B cell (primary cell): ENCODE measurements at regions not wholly inside any gene's neighbourhood (a gene's known extent, or its start where the extent isn't known, plus 50 kb on each side); places are given as distances from the start of the nearest gene placed in this dataset.

Experiments
- ATAC-seq: fragments of 200-7000 bp; cut with Tn5 transposase; one replicate; pipeline ENCODE4 v1.10.0; 2021; ENCODE audit warnings: low read depth, mild to moderate bottlenecking, moderate number of reproducible peaks, moderate library complexity
- CTCF ChIA-PET: fragments of 350-600 bp; sonication (Branson Sonifier 250); formaldehyde crosslinking; loops from one replicate; lab custom pipeline; 2021; ENCODE audit warnings: antibody characterized with exemption, inconsistent platforms; lab: Charles Lee
- POLR2A ChIA-PET: fragments of 350-600 bp; sonication (Branson Sonifier 250); formaldehyde crosslinking; loops from one replicate; lab custom pipeline; 2021; ENCODE audit warnings: antibody characterized with exemption; lab: Charles Lee
- DNase-seq: peaks from one replicate; pipeline ENCODE4 v3.0.0; 2013
- H2AFZ ChIP-seq: 2 replicates; pipeline ENCODE4 v1.6.1; 2012; ENCODE audit warnings: mild to moderate bottlenecking, low read depth, low read length; ENCODE audit not compliant: insufficient read depth, poor library complexity, severe bottlenecking
- H3K27ac ChIP-seq, 2 donors: 1 replicate in 1 of 2; 2 replicates in 1 of 2; pipeline ENCODE4 v1.5.1; 2012 to 2013; ENCODE audit warnings: low read length in 2 of 2, mild to moderate bottlenecking in 2 of 2, moderate library complexity in 1 of 2
- H3K27me3 ChIP-seq, 4 experiments: fragments of 200-600 bp in 1 of 4; sonication (generic) in 1 of 4; replicated peaks in 1 of 4; 1 replicate in 2 of 4; 2 replicates in 2 of 4; pipeline versions ENCODE4 v1.6.1 to v1.7.0; 2013 to 2016; ENCODE audit warnings: low read length in 3 of 4, mild to moderate bottlenecking in 2 of 4, mixed read lengths in 1 of 4, moderate library complexity in 1 of 4; ENCODE audit not compliant: insufficient read depth in 4 of 4, control insufficient read depth in 3 of 4; ENCODE audit errors: control extremely low read depth in 1 of 4
- H3K36me3 ChIP-seq, 2 experiments: replicated peaks in 1 of 2; 1 replicate in 1 of 2; 2 replicates in 1 of 2; pipeline versions ENCODE4 v1.6.1 to v1.7.1; 2013; ENCODE audit warnings: low read length in 1 of 2; ENCODE audit not compliant: insufficient read depth in 2 of 2, control insufficient read depth in 1 of 2; ENCODE audit errors: control extremely low read depth in 1 of 2, extremely low read depth in 1 of 2
- H3K4me1 ChIP-seq, 2 donors: fragments of 200-600 bp in 1 of 2; sonication (generic) in 1 of 2; 1 replicate in 1 of 2; 2 replicates in 1 of 2; pipeline versions ENCODE4 v1.5.1 to v1.6.1; 2013 to 2017; ENCODE audit warnings: low read length in 2 of 2; ENCODE audit not compliant: control insufficient read depth in 2 of 2, insufficient read depth in 2 of 2
- H3K4me2 ChIP-seq: replicated peaks from 2 replicates; pipeline ENCODE3; 2012; ENCODE audit warnings: mild to moderate bottlenecking, low read depth, low read length; ENCODE audit not compliant: poor library complexity, severe bottlenecking
- H3K4me3 ChIP-seq, 5 experiments: fragments of 200-600 bp in 1 of 5; sonication (generic) in 1 of 5; 1 replicate in 3 of 5; 2 replicates in 2 of 5; pipeline versions ENCODE4 v1.5.1 to v1.7.0; 2011 to 2016; ENCODE audit warnings: low read length in 4 of 5, mild to moderate bottlenecking in 4 of 5, low read depth in 2 of 5, control low read depth in 1 of 5, moderate library complexity in 1 of 5; ENCODE audit not compliant: insufficient read depth in 1 of 5; ENCODE audit errors: control extremely low read depth in 1 of 5, extremely low read depth in 1 of 5
- H3K79me2 ChIP-seq: fragments of 200-600 bp; sonication (generic); one replicate; pipeline ENCODE4 v1.6.0; 2016; ENCODE audit warnings: low read length; ENCODE audit not compliant: control insufficient read depth, insufficient read depth
- H3K9ac ChIP-seq: fragments of 200-600 bp; sonication (generic); 2 replicates; pipeline ENCODE4 v1.6.1; 2017; ENCODE audit warnings: mild to moderate bottlenecking, low read length, moderate library complexity
- H3K9me3 ChIP-seq, 3 donors: one replicate each; pipeline versions ENCODE4 v1.6.1 to v1.7.1; 2013; ENCODE audit warnings: low read length in 2 of 3; ENCODE audit not compliant: control insufficient read depth in 2 of 3, insufficient read depth in 1 of 3; ENCODE audit errors: control extremely low read depth in 1 of 3
- H4K20me1 ChIP-seq: 2 replicates; pipeline ENCODE4 v1.6.0; 2012; ENCODE audit warnings: mild to moderate bottlenecking, low read length; ENCODE audit not compliant: insufficient read depth, control insufficient read depth, poor library complexity, severe bottlenecking
- H3K27ac Mint-ChIP-seq: one replicate; pipeline ENCODE4 v1.8.0; 2021; ENCODE audit warnings: mixed read lengths
- H3K27me3 Mint-ChIP-seq: one replicate; pipeline ENCODE4 v1.8.0; 2021; ENCODE audit warnings: mixed read lengths
- H3K4me1 Mint-ChIP-seq: one replicate; pipeline ENCODE4 v1.8.0; 2021; ENCODE audit warnings: mixed read lengths
- H3K4me3 Mint-ChIP-seq: one replicate; pipeline ENCODE4 v1.8.0; 2021; ENCODE audit warnings: mixed read lengths
- H3K9me3 Mint-ChIP-seq: one replicate; pipeline ENCODE4 v1.8.0; 2022; ENCODE audit warnings: mixed read lengths; ENCODE audit not compliant: insufficient read depth
- CTCF ChIP-seq: fragments of 200-600 bp; IDR thresholded peaks from one replicate; pipeline ENCODE4 v1.8.0; 2022; ENCODE audit warnings: antibody characterized with exemption, mild to moderate bottlenecking
- EZH2 ChIP-seq: IDR thresholded peaks from 2 replicates; pipeline ENCODE4 v1.6.1; 2012; ENCODE audit warnings: borderline replicate concordance, low read depth, mild to moderate bottlenecking, moderate library complexity, low read length; ENCODE audit not compliant: insufficient read depth, poor library complexity, severe bottlenecking
- WGBS: methylation state at CpG from one replicate; pipeline ENCODE4 v1.1.5; 2013; ENCODE audit warnings: missing lambda C conversion rate; ENCODE audit not compliant: insufficient coverage; 5-methylcytosine and 5-hydroxymethylcytosine counted together
- intact Hi-C: fragments of 100-400 bp; cut with micrococcal nuclease; formaldehyde crosslinking; loops from one replicate; pipeline ENCODE4 v1.10.0; 2022

- Histone ChIP-seq H3K9me3 (no peaks in the 10 kb centered on the region), H3K4me2 (no peak overlapping the region), H2AFZ (no peak overlapping the region), H3K4me1 (no peaks in the 10 kb centered on the region), H3K4me3 (no peak overlapping the region), H3K27me3 (peaks cover 0 to 3% (median under 1%) of the 10 kb centered on the region in 4 experiments), H3K9ac (no peak overlapping the region), H4K20me1 (no peaks in the 10 kb centered on the region), H3K27ac (no peak overlapping the region), H3K36me3 (no peaks in the 10 kb centered on the region), H3K79me2 (no peaks in the 10 kb centered on the region)
- H3K9me3 Mint-ChIP-seq = no peaks in the 10 kb centered on the region
- TF ChIP-seq CTCF (no peak), EZH2 (no peak)
- ATAC-seq = no peak
- peaks cover 20% of the 10 kb centered on the region for H3K27me3 Mint-ChIP-seq
- no peak overlapping the region for H3K27ac Mint-ChIP-seq
- intact Hi-C loops = no loop called here
- CTCF ChIA-PET = no interaction called here
- 96% methylated on average over 8 of the region's 8 CpGs for WGBS
- DNase-seq = no peak
- POLR2A ChIA-PET = no interaction called here
- H3K4me1 Mint-ChIP-seq = no peaks in the 10 kb centered on the region
- no peak overlapping the region for H3K4me3 Mint-ChIP-seq
Measured at GRCh38 chr9:96069629-96070220, 194.2 kb downstream of the ERCC6L2 start.

GRCh38 chr9:96068511-96068910 lies 193.0 kb downstream of the ERCC6L2 start:
- intact Hi-C loops = no loop called here
- H3K27ac ChIP-seq = no peak overlapping the region
- DNase-seq (no peak), ATAC-seq (no peak)
- CTCF ChIA-PET = no interaction called here
- H2AFZ ChIP-seq = no peak overlapping the region
- peaks cover 0 to 3% (median 0%) of the 10 kb centered on the region in 4 experiments for H3K27me3 ChIP-seq
- H3K27ac Mint-ChIP-seq = no peak overlapping the region
- no peak overlapping the region for H3K4me3 Mint-ChIP-seq
- peaks cover 17% of the 10 kb centered on the region for H3K27me3 Mint-ChIP-seq
- no peaks in the 10 kb centered on the region for H3K79me2 ChIP-seq
- WGBS = 93% methylated on average over 9 of the region's 11 CpGs
- no peak overlapping the region for H3K4me3 ChIP-seq
- H3K9ac ChIP-seq = no peak overlapping the region
- TF ChIP-seq EZH2 = no peak
- no peak for TF ChIP-seq CTCF
- H3K4me1 Mint-ChIP-seq = no peaks in the 10 kb centered on the region
- no peak overlapping the region for H3K4me2 ChIP-seq
- H4K20me1 ChIP-seq = no peaks in the 10 kb centered on the region
- no peaks in the 10 kb centered on the region for H3K9me3 Mint-ChIP-seq
- H3K4me1 ChIP-seq = no peaks in the 10 kb centered on the region
- H3K9me3 ChIP-seq = no peaks in the 10 kb centered on the region
- POLR2A ChIA-PET = no interaction called here
- no peaks in the 10 kb centered on the region for H3K36me3 ChIP-seq
